ENCODE measurements at regions not wholly inside any gene's neighbourhood (a gene's known extent, or its start where the extent isn't known, plus 50 kb on each side); places are given as distances from the start of the nearest gene placed in this dataset.

DNA sequence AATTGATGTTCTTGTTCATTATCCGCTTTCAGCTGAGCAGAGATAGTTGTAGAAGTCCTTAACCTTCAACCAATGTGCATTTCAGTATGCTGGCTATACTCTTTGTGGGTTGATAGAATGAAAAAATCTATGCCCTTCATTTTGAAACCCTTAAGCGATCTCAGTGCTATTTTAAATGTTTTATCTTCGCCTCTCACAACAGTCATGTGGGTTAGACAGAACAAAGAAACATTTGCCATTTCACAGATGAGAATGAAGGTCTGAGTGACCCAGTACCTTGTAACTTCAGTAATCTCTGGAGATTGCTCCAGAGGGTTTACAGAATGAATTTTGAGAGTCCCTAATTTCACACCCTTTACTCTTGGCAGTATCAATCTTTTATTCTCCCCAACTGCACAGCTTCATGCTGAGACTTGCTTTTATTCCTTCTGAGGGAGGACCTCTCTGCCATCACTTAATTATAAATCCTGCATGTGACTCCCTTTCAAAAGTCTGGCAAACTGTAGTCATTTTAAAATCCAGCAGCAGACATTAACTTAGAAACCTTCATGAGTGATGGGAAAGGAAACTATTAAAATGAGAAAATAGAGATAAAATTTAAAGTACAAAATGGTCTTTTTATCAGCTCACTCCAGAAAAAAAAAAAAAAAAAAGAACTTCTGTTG is 921.5 kb downstream of the RAB28 start:
- DNase-seq (ENCODE audit: extremely low read depth in 1 of 4, low spot score in 3 of 4) (no peak), ATAC-seq (no peak), FAIRE-seq (no peak)
- BruUV-seq (replicated peaks): no TSS peak
- 5% methylated on average over 3 of the region's 3 CpGs for WGBS (ENCODE audit: insufficient coverage, low coverage, missing lambda C conversion rate)
- Histone ChIP-seq H3K36me3 (ENCODE audit: control insufficient read depth, insufficient read depth, low read length) (no peaks in the 10 kb centered on the region), H3K9me3 (replicated peaks; ENCODE audit: control insufficient read depth, insufficient read depth, low read depth, low read length) (no peaks in the 10 kb centered on the region), H3K4me3 (no peak overlapping the region), H3K9ac (ENCODE audit: insufficient read depth in 1 of 2, low read depth in 2 of 2, low read length in 2 of 2) (no peak overlapping the region), H3K4me2 (ENCODE audit: insufficient read depth, low read length) (no peak overlapping the region), H3K27me3 (ENCODE audit: control insufficient read depth in 2 of 2, insufficient read depth in 2 of 2, low read length in 2 of 2) (no peaks in the 10 kb centered on the region), H3K27ac (ENCODE audit: extremely low read depth, low read depth, low read length) (no peak overlapping the region), H3K79me2 (ENCODE audit: control insufficient read depth, insufficient read depth, low read length) (no peaks in the 10 kb centered on the region), H3K4me1 (replicated peaks in 1 of 2; ENCODE audit: control insufficient read depth in 2 of 2, insufficient read depth in 2 of 2, low read length in 2 of 2) (no peaks in the 10 kb centered on the region), H2AFZ (ENCODE audit: low read depth, low read length) (no peak overlapping the region), H4K20me1 (replicated peaks; ENCODE audit: control insufficient read depth, insufficient read depth, low read length) (no peaks in the 10 kb centered on the region), H3K9me1 (ENCODE audit: control insufficient read depth, insufficient read depth, low read length) (no peaks in the 10 kb centered on the region)
- TF ChIP-seq, protein P1, sequence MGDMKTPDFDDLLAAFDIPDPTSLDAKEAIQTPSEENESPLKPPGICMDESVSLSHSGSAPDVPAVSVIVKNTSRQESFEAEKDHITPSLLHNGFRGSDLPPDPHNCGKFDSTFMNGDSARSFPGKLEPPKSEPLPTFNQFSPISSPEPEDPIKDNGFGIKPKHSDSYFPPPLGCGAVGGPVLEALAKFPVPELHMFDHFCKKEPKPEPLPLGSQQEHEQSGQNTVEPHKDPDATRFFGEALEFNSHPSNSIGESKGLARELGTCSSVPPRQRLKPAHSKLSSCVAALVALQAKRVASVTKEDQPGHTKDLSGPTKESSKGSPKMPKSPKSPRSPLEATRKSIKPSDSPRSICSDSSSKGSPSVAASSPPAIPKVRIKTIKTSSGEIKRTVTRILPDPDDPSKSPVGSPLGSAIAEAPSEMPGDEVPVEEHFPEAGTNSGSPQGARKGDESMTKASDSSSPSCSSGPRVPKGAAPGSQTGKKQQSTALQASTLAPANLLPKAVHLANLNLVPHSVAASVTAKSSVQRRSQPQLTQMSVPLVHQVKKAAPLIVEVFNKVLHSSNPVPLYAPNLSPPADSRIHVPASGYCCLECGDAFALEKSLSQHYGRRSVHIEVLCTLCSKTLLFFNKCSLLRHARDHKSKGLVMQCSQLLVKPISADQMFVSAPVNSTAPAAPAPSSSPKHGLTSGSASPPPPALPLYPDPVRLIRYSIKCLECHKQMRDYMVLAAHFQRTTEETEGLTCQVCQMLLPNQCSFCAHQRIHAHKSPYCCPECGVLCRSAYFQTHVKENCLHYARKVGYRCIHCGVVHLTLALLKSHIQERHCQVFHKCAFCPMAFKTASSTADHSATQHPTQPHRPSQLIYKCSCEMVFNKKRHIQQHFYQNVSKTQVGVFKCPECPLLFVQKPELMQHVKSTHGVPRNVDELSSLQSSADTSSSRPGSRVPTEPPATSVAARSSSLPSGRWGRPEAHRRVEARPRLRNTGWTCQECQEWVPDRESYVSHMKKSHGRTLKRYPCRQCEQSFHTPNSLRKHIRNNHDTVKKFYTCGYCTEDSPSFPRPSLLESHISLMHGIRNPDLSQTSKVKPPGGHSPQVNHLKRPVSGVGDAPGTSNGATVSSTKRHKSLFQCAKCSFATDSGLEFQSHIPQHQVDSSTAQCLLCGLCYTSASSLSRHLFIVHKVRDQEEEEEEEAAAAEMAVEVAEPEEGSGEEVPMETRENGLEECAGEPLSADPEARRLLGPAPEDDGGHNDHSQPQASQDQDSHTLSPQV (IDR thresholded peaks at IDR 0.05): no peak
- no peak for TF ChIP-seq ZNF354B (CRISPR knock-in tag; IDR thresholded peaks at IDR 0.05)
- no peak for TF ChIP-seq PHF8 (IDR thresholded peaks at IDR 0.05; ENCODE audit: borderline replicate concordance, low read length)
- TF ChIP-seq SMAD4 (CRISPR knock-in tag; conservative IDR thresholded peaks at IDR 0.05): no peak
- TF ChIP-seq MEF2A (IDR thresholded peaks at IDR 0.05; ENCODE audit: control insufficient read depth, low read depth, low read length): no peak
- TF ChIP-seq, protein P2, sequence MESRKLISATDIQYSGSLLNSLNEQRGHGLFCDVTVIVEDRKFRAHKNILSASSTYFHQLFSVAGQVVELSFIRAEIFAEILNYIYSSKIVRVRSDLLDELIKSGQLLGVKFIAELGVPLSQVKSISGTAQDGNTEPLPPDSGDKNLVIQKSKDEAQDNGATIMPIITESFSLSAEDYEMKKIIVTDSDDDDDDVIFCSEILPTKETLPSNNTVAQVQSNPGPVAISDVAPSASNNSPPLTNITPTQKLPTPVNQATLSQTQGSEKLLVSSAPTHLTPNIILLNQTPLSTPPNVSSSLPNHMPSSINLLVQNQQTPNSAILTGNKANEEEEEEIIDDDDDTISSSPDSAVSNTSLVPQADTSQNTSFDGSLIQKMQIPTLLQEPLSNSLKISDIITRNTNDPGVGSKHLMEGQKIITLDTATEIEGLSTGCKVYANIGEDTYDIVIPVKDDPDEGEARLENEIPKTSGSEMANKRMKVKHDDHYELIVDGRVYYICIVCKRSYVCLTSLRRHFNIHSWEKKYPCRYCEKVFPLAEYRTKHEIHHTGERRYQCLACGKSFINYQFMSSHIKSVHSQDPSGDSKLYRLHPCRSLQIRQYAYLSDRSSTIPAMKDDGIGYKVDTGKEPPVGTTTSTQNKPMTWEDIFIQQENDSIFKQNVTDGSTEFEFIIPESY (CRISPR knock-in tag; IDR thresholded peaks at IDR 0.05): no peak
- POLR2A ChIA-PET: no interaction called here
- intact Hi-C loops (cut with micrococcal nuclease): no loop called here
- in situ Hi-C loops (cut with MboI): no loop called here
- CTCF ChIA-PET (ENCODE audit: low intra/inter-chr PET ratio): no interaction called here

Measured in K562 (cell line).